ENCODE measurements at regions not wholly inside any gene's neighbourhood (a gene's known extent, or its start where the extent isn't known, plus 50 kb on each side); places are given as distances from the start of the nearest gene placed in this dataset.

GRCh38 chr12:75893765-75894164, 137.8 kb downstream of the PHLDA1 start:
- TF ChIP-seq CTCF (conservative IDR thresholded peaks at IDR 0.05; ENCODE audit: low read depth, low read length) (no peak), EZH2 (IDR thresholded peaks at IDR 0.05; ENCODE audit: low read length, unreplicated experiment) (no peak), EZH2phosphoT487 (IDR thresholded peaks at IDR 0.05; ENCODE audit: borderline replicate concordance, low read length) (no peak)

Data from PC-3 (cell line).